ENCODE measurements at regions not wholly inside any gene's neighbourhood (a gene's known extent, or its start where the extent isn't known, plus 50 kb on each side); places are given as distances from the start of the nearest gene placed in this dataset.

DNA sequence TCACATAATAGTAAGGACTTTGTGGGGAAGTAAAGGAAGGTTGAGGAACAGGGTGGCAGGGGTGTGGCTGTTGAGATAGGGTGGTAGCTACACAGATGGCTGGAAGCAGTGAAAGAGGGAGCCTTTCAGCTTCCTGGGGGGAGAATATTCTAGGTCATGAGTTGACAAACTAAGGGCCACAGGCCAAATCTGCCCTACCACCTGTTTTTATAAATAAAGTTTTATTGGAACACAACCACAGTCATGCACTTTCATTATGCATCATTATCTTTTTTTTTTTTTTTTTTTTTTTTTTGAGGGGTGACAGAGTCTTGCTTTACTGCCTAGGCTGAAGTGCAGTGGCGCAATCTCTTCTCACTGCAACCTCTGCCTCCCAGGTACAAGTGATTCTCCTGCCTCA lies 243.1 kb downstream of the NFATC2 start:
- H3K36me3 Mint-ChIP-seq (ENCODE audit: low read depth): peaks cover 27% of the 10 kb centered on the region
- WGBS, 2 experiments (ENCODE audit: insufficient coverage in 1 of 2, insufficient read length in 1 of 2): 90% methylated on average over 1 of the region's 1 CpG; no CpG with 5 or more reads in 1 of the 2 experiments
- H3K9ac ChIP-seq (ENCODE audit: extremely low read depth, low read length, poor library complexity, severe bottlenecking): no peak overlapping the region
- peaks cover 77% of the 10 kb centered on the region for H3K9me3 ChIP-seq (ENCODE audit: control insufficient read depth, low read length)
- H3K4me3 ChIP-seq (ENCODE audit: low read length): no peak overlapping the region
- TF ChIP-seq, protein P1, sequence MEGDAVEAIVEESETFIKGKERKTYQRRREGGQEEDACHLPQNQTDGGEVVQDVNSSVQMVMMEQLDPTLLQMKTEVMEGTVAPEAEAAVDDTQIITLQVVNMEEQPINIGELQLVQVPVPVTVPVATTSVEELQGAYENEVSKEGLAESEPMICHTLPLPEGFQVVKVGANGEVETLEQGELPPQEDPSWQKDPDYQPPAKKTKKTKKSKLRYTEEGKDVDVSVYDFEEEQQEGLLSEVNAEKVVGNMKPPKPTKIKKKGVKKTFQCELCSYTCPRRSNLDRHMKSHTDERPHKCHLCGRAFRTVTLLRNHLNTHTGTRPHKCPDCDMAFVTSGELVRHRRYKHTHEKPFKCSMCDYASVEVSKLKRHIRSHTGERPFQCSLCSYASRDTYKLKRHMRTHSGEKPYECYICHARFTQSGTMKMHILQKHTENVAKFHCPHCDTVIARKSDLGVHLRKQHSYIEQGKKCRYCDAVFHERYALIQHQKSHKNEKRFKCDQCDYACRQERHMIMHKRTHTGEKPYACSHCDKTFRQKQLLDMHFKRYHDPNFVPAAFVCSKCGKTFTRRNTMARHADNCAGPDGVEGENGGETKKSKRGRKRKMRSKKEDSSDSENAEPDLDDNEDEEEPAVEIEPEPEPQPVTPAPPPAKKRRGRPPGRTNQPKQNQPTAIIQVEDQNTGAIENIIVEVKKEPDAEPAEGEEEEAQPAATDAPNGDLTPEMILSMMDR (conservative IDR thresholded peaks at IDR 0.05): no peak
- no peak overlapping the region for H3K27ac ChIP-seq (ENCODE audit: low read depth, low read length)
- no peak for DNase-seq
- H3K27me3 Mint-ChIP-seq (ENCODE audit: insufficient read depth): no peaks in the 10 kb centered on the region
- no peak overlapping the region for H3K4me3 Mint-ChIP-seq
- peaks cover under 1% of the 10 kb centered on the region for H3K4me1 Mint-ChIP-seq
- H3K27ac Mint-ChIP-seq: no peak overlapping the region
- H3K27me3 ChIP-seq (ENCODE audit: control insufficient read depth, insufficient read depth, low read length, poor library complexity, severe bottlenecking): no peaks in the 10 kb centered on the region
- no peaks in the 10 kb centered on the region for H3K4me1 ChIP-seq (ENCODE audit: control insufficient read depth, insufficient read depth, low read length)
- peaks cover 64% of the 10 kb centered on the region for H3K9me3 Mint-ChIP-seq
- no peaks in the 10 kb centered on the region for H3K36me3 ChIP-seq (ENCODE audit: control insufficient read depth, insufficient read depth, low read length)

DNA sequence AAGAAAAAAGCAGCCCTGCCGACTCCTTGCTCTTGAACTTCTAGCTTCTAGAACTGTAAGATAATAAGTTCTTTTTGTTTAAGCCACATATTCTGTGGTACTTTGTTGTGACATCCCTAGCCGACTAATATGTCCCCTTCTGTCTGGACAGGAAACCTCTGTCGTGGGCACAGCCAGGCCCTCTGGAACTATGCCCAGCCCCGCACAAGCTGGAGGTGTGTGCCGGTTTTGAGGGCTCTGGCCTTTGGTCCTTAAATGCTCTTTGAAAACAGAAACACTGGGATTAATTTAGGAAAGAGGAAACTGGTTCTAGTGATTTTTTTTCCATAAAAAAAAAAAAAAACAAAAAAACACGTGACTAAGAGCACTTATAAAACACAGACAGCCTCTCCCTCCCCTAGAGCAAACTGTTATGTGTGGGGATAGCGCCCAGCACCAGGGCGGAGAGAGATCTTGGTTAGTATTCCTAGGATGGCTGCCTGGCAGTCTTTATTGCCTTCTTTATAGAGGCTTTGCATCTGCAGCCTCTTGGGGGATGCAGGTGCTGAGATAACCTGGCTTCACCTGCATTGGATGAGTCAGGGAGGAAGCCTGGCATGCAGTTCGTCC lies 244.3 kb downstream of the NFATC2 start:
- 95 to 100% methylated on average over 3 to 8 of the region's 9 CpGs for WGBS, 2 experiments (ENCODE audit: insufficient coverage in 1 of 2, insufficient read length in 1 of 2)
- no peaks in the 10 kb centered on the region for H3K4me1 Mint-ChIP-seq
- H3K9me3 ChIP-seq (ENCODE audit: control insufficient read depth, low read length): peaks cover 65% of the 10 kb centered on the region
- TF ChIP-seq, protein P1 (conservative IDR thresholded peaks at IDR 0.05): no peak
- DNase-seq: no peak
- H3K9me3 Mint-ChIP-seq: peaks cover 54% of the 10 kb centered on the region
- no peak overlapping the region for H3K9ac ChIP-seq (ENCODE audit: extremely low read depth, low read length, poor library complexity, severe bottlenecking)
- H3K4me1 ChIP-seq (ENCODE audit: control insufficient read depth, insufficient read depth, low read length): no peaks in the 10 kb centered on the region
- H3K36me3 ChIP-seq (ENCODE audit: control insufficient read depth, insufficient read depth, low read length): no peaks in the 10 kb centered on the region
- H3K27ac ChIP-seq (ENCODE audit: low read depth, low read length): no peak overlapping the region
- no peak overlapping the region for H3K27ac Mint-ChIP-seq
- no peak overlapping the region for H3K4me3 ChIP-seq (ENCODE audit: low read length)
- H3K27me3 ChIP-seq (ENCODE audit: control insufficient read depth, insufficient read depth, low read length, poor library complexity, severe bottlenecking): no peaks in the 10 kb centered on the region
- H3K36me3 Mint-ChIP-seq (ENCODE audit: low read depth): peaks cover 23% of the 10 kb centered on the region
- no peak overlapping the region for H3K4me3 Mint-ChIP-seq
- no peaks in the 10 kb centered on the region for H3K27me3 Mint-ChIP-seq (ENCODE audit: insufficient read depth)

DNA sequence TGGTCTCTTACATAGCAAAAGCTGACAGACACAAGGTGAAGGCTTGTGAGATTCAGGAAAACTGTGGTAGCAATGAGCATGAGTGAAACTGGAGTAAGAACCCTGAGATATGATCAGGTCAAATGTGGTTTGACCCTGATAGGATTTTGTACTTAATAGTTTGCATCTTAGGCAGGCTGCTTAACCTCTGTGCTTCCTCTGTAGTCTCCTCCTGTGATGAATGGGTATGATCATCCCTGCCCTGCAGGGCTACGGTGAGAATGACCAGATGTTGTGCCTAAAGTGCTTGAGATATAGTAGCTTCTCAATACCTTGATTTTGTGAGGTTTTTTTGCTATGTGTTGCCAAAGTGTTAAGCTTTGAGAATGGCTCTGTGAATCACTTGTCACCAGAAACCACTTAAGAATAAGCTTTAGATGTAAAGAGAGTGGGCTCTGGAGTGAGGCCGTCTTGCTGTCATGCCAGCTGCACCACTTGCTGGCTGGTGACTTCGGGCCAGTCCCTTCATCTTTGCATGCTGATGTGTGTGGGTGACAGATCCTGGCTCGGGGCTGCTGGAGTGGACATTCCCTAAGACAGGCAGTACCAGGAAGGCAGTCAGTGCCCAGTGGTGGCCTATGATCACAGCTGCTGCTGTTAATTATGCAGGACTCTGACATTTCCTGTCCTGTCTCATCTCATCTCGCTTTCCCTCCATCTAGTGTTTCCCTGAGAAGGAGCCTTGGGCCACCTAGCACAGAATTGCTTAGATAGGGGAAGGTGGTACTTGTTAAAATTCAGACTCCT lies 254.7 kb downstream of the NFATC2 start:
- Histone ChIP-seq H3K36me3 (ENCODE audit: control insufficient read depth, insufficient read depth, low read length) (no peaks in the 10 kb centered on the region), H3K27me3 (ENCODE audit: control insufficient read depth, insufficient read depth, low read length, poor library complexity, severe bottlenecking) (no peaks in the 10 kb centered on the region), H3K4me1 (ENCODE audit: control insufficient read depth, insufficient read depth, low read length) (peaks cover 8% of the 10 kb centered on the region), H3K9me3 (ENCODE audit: control insufficient read depth, low read length) (peaks cover 24% of the 10 kb centered on the region), H3K4me3 (ENCODE audit: low read length) (no peak overlapping the region), H3K9ac (ENCODE audit: extremely low read depth, low read length, poor library complexity, severe bottlenecking) (no peak overlapping the region), H3K27ac (ENCODE audit: low read depth, low read length) (no peak overlapping the region)
- Mint-ChIP-seq H3K4me3 (no peak overlapping the region), H3K36me3 (ENCODE audit: low read depth) (peaks cover 5% of the 10 kb centered on the region), H3K9me3 (peaks cover 18% of the 10 kb centered on the region), H3K27me3 (ENCODE audit: insufficient read depth) (no peaks in the 10 kb centered on the region), H3K4me1 (peaks cover 20% of the 10 kb centered on the region), H3K27ac (no peak overlapping the region)
- no peak for DNase-seq
- TF ChIP-seq, protein P1 (conservative IDR thresholded peaks at IDR 0.05): no peak
- WGBS, 2 experiments (ENCODE audit: insufficient coverage in 1 of 2, insufficient read length in 1 of 2): 91 to 96% methylated on average over 4 to 5 of the region's 5 CpGs

All from endodermal cell (in vitro differentiated cells).